Caco-2 (cell line): ENCODE measurements at regions not wholly inside any gene's neighbourhood (a gene's known extent, or its start where the extent isn't known, plus 50 kb on each side); places are given as distances from the start of the nearest gene placed in this dataset.

Experiments used
- BruUV-seq: library from RNA; stranded (reverse); fragments of 400-500 nt; replicated peaks from 2 replicates; lab custom pipeline; 2021; lab: Mats Ljungman, UMichigan
- CTCF ChIA-PET: fragments of 300-600 bp; sonication (Branson Sonifier 250); formaldehyde crosslinking; loops from one replicate; lab custom pipeline; 2022; ENCODE audit warnings: antibody characterized with exemption; lab: Charles Lee
- POLR2A ChIA-PET: fragments of 300-600 bp; sonication (Branson Sonifier 250); formaldehyde crosslinking; loops from one replicate; lab custom pipeline; 2022; ENCODE audit warnings: antibody characterized with exemption; lab: Charles Lee
- DNase-seq, 2 experiments: peaks; one replicate each; pipeline versions ENCODE4 v3.0.0 to v3.0.0-alpha.2; 2020 to 2022
- H3K27me3 ChIP-seq: replicated peaks from 2 replicates; pipeline ENCODE4 v1.6.0; 2011; ENCODE audit warnings: low read length; ENCODE audit not compliant: control insufficient read depth, insufficient read depth
- H3K36me3 ChIP-seq: 2 replicates; pipeline ENCODE4 v1.5.1; 2011; ENCODE audit warnings: low read length; ENCODE audit not compliant: control insufficient read depth, insufficient read depth
- H3K4me1 ChIP-seq: fragments of 250-450 bp; sonication (Bioruptor Pico); 2 replicates; pipeline ENCODE4 v1.5.1; 2020; ENCODE audit warnings: mild to moderate bottlenecking
- H3K4me3 ChIP-seq: 2 replicates; pipeline ENCODE4 v1.5.1; 2011; ENCODE audit warnings: low read depth, mild to moderate bottlenecking, control low read depth, low read length
- H3K9me3 ChIP-seq: fragments of 250-450 bp; sonication (Bioruptor Pico); 2 replicates; pipeline ENCODE4 v1.5.1; 2020; ENCODE audit warnings: mild to moderate bottlenecking, moderate library complexity
- H3K27ac Mint-ChIP-seq: one replicate; pipeline ENCODE4 v1.8.0; 2022; ENCODE audit warnings: mixed read lengths; ENCODE audit not compliant: unreplicated experiment
- H3K27me3 Mint-ChIP-seq: one replicate; pipeline ENCODE4 v1.8.0; 2022; ENCODE audit warnings: mixed read lengths; ENCODE audit not compliant: insufficient read depth, unreplicated experiment
- H3K36me3 Mint-ChIP-seq: one replicate; pipeline ENCODE4 v1.8.0; 2022; ENCODE audit warnings: mild to moderate bottlenecking, mixed read lengths; ENCODE audit not compliant: insufficient read depth, unreplicated experiment
- H3K4me1 Mint-ChIP-seq: one replicate; pipeline ENCODE4 v1.8.0; 2022; ENCODE audit warnings: low read depth, mixed read lengths; ENCODE audit not compliant: unreplicated experiment
- H3K4me3 Mint-ChIP-seq: one replicate; pipeline ENCODE4 v1.8.0; 2022; ENCODE audit warnings: mild to moderate bottlenecking, moderate library complexity, mixed read lengths; ENCODE audit not compliant: unreplicated experiment
- H3K9me3 Mint-ChIP-seq: one replicate; pipeline ENCODE4 v1.8.0; 2022; ENCODE audit warnings: mixed read lengths; ENCODE audit not compliant: unreplicated experiment
- intact Hi-C: fragments of 100-400 bp; cut with micrococcal nuclease; formaldehyde crosslinking; loops from one replicate; pipeline ENCODE4 v1.10.0; 2022; ENCODE audit not compliant: unreplicated experiment
- TF ChIP-seq, protein P1 (sequence below), 2 experiments: fragments of 200-600 bp in 1 of 2; IDR thresholded peaks; 1 replicate in 1 of 2; 2 replicates in 1 of 2; pipeline versions ENCODE4 v1.5.1 to v1.8.0; 2011 to 2022; ENCODE audit warnings: antibody characterized with exemption in 1 of 2, control low read depth in 1 of 2, inconsistent platforms in 1 of 2, low read depth in 1 of 2, low read length in 1 of 2, mild to moderate bottlenecking in 1 of 2, moderate library complexity in 1 of 2; ENCODE audit not compliant: insufficient read depth in 1 of 2, severe bottlenecking in 1 of 2, unreplicated experiment in 1 of 2

DNA sequence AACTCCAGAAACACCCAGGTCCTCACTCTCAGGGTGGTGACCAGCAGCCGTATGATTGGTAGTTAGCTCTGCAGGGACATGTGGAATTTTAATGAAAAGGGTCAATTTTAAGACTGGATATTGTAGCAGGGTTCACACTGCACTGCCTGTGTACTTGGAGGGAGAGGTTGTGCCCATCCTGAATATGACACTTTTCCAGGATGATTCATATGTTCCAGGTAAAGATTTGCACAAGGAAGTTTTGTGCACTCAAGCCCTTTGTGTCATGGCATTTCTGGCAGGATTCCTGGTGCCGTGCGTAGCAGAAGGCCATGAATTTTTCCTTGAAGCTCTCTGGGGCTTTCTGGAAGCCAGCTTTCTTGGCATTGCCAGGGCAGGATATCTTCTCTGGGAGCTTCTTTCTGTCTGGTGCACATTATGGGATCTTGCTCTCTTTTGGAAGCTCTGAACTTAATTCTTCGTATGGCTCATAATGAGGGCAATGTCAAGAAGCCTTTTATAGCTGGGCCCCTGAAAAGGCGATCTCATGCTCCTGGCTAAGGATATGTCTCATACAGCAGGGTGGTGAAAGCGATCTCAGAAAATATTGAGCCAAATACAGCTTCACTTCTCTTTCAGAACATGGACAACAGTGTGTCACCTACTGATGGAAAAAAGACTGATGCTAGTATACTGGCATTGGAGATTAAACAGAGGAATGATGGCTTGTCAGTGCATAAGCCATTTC is 1133.9 kb downstream of the AACS start:
- Mint-ChIP-seq H3K4me3 (no peak overlapping the region), H3K27ac (no peak overlapping the region), H3K27me3 (peaks cover 2% of the 10 kb centered on the region), H3K4me1 (no peaks in the 10 kb centered on the region), H3K9me3 (no peaks in the 10 kb centered on the region), H3K36me3 (no peaks in the 10 kb centered on the region)
- no peaks in the 10 kb centered on the region for H3K27me3 ChIP-seq
- H3K4me1 ChIP-seq: no peaks in the 10 kb centered on the region
- no peak for DNase-seq
- CTCF ChIA-PET: no interaction called here
- no peaks in the 10 kb centered on the region for H3K36me3 ChIP-seq
- H3K4me3 ChIP-seq: no peak overlapping the region
- POLR2A ChIA-PET: no interaction called here
- intact Hi-C loops: no loop called here
- no TSS peak for BruUV-seq
- H3K9me3 ChIP-seq: no peaks in the 10 kb centered on the region
- TF ChIP-seq, protein P1, sequence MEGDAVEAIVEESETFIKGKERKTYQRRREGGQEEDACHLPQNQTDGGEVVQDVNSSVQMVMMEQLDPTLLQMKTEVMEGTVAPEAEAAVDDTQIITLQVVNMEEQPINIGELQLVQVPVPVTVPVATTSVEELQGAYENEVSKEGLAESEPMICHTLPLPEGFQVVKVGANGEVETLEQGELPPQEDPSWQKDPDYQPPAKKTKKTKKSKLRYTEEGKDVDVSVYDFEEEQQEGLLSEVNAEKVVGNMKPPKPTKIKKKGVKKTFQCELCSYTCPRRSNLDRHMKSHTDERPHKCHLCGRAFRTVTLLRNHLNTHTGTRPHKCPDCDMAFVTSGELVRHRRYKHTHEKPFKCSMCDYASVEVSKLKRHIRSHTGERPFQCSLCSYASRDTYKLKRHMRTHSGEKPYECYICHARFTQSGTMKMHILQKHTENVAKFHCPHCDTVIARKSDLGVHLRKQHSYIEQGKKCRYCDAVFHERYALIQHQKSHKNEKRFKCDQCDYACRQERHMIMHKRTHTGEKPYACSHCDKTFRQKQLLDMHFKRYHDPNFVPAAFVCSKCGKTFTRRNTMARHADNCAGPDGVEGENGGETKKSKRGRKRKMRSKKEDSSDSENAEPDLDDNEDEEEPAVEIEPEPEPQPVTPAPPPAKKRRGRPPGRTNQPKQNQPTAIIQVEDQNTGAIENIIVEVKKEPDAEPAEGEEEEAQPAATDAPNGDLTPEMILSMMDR (IDR thresholded peaks at IDR 0.05; ENCODE audit: insufficient read depth in 1 of 2, low read depth in 1 of 2, low read length in 1 of 2, severe bottlenecking in 1 of 2, unreplicated experiment in 1 of 2): no peak

DNA sequence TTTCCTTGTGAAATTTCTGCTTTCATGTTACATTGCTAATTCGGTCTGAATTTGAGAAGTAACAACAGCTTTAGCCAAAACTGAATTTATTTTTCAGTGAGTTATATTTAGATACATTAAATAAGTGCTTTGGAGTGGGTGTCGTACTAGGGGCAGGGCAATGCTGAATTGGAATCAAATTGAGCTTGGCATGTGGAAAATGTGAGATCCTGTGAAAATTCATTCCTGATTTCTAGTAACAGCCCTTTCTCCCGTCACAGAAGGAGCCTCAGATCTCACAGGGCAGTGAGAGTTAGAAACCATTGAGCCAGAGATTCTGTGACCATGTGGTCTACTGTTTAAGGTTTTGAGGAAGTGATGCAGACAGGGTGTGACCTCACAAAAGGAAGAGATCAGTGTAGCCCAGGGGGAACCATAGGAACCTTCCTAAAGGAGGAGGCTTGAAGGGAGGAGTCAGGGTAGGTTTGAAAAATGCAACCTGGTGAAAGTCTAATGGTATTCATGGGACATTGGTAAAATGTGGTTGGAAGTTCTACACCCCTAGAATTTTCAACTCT is 1136.8 kb downstream of the AACS start:
- H3K27ac Mint-ChIP-seq: no peak overlapping the region
- no peak overlapping the region for H3K4me3 Mint-ChIP-seq

DNA sequence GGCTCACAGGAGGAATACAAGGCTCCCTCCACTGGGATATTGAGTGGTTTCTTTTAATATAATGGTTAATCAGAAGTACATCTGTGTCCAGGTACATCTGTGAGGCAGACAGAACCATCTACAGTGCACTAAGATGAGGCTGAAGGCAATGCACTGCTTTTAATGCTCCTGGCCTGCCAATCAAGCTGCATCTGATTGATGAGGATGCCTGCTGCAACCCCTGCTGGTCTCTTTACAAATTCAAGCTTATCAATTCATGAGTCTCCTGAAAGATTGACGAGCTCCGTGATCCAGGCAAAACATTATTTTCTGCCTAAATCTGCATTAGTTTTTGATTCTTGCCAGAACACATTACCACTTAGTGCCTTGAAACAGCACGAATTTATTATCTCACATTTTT is 1139.1 kb downstream of the AACS start:
- Mint-ChIP-seq H3K4me1 (no peaks in the 10 kb centered on the region), H3K36me3 (no peaks in the 10 kb centered on the region), H3K27ac (no peak overlapping the region), H3K4me3 (no peak overlapping the region), H3K27me3 (peaks cover 2% of the 10 kb centered on the region), H3K9me3 (peaks cover 9% of the 10 kb centered on the region)
- H3K4me1 ChIP-seq: no peaks in the 10 kb centered on the region
- no peaks in the 10 kb centered on the region for H3K9me3 ChIP-seq
- no peak for DNase-seq
- no TSS peak for BruUV-seq
- ChIA-PET POLR2A (no interaction called here), CTCF (no interaction called here)
- intact Hi-C loops: no loop called here
- H3K27me3 ChIP-seq: no peaks in the 10 kb centered on the region
- TF ChIP-seq, protein P1 (IDR thresholded peaks at IDR 0.05; ENCODE audit: insufficient read depth in 1 of 2, low read depth in 1 of 2, low read length in 1 of 2, severe bottlenecking in 1 of 2, unreplicated experiment in 1 of 2): no peak
- H3K4me3 ChIP-seq: no peak overlapping the region
- no peaks in the 10 kb centered on the region for H3K36me3 ChIP-seq

More for the DNA sequence above, 1136.8 kb downstream of the AACS start:
- no peak for DNase-seq
- POLR2A ChIA-PET: no interaction called here
- intact Hi-C loops: no loop called here
- Histone ChIP-seq H3K36me3 (no peaks in the 10 kb centered on the region), H3K9me3 (no peaks in the 10 kb centered on the region), H3K4me3 (no peak overlapping the region), H3K27me3 (no peaks in the 10 kb centered on the region), H3K4me1 (no peaks in the 10 kb centered on the region)
- BruUV-seq: no TSS peak
- H3K4me1 Mint-ChIP-seq: no peaks in the 10 kb centered on the region
- CTCF ChIA-PET: no interaction called here
- no peaks in the 10 kb centered on the region for H3K36me3 Mint-ChIP-seq
- peaks cover 2% of the 10 kb centered on the region for H3K27me3 Mint-ChIP-seq
- TF ChIP-seq, protein P1 (IDR thresholded peaks at IDR 0.05; ENCODE audit: insufficient read depth in 1 of 2, low read depth in 1 of 2, low read length in 1 of 2, severe bottlenecking in 1 of 2, unreplicated experiment in 1 of 2): no peak
- peaks cover 9% of the 10 kb centered on the region for H3K9me3 Mint-ChIP-seq
